Endodermal cell (in vitro differentiated cells): ENCODE measurements at regions not wholly inside any gene's neighbourhood (a gene's known extent, or its start where the extent isn't known, plus 50 kb on each side); places are given as distances from the start of the nearest gene placed in this dataset.

Experiments
- DNase-seq: peaks from one replicate; pipeline ENCODE4 v3.0.0-alpha.2; 2017
- H3K27ac ChIP-seq: 2 replicates; pipeline ENCODE4 v1.5.1; 2013; ENCODE audit warnings: mild to moderate bottlenecking, low read depth, low read length, moderate library complexity
- H3K27me3 ChIP-seq: 2 replicates; pipeline ENCODE4 v1.6.1; 2013; ENCODE audit warnings: mild to moderate bottlenecking, low read length, moderate library complexity; ENCODE audit not compliant: insufficient read depth, control insufficient read depth, poor library complexity, severe bottlenecking
- H3K36me3 ChIP-seq: 2 replicates; pipeline ENCODE4 v1.7.0; 2013; ENCODE audit warnings: mild to moderate bottlenecking, low read length, moderate library complexity; ENCODE audit not compliant: control insufficient read depth, insufficient read depth
- H3K4me1 ChIP-seq: one replicate; pipeline ENCODE4 v1.7.0; 2013; ENCODE audit warnings: low read length; ENCODE audit not compliant: control insufficient read depth, insufficient read depth
- H3K4me3 ChIP-seq: 2 replicates; pipeline ENCODE4 v1.5.1; 2013; ENCODE audit warnings: mild to moderate bottlenecking, low read length, moderate library complexity
- H3K9ac ChIP-seq: 2 replicates; pipeline ENCODE4 v1.6.1; 2013; ENCODE audit warnings: mild to moderate bottlenecking, low read length, moderate library complexity; ENCODE audit not compliant: poor library complexity, severe bottlenecking; ENCODE audit errors: extremely low read depth
- H3K9me3 ChIP-seq: 2 replicates; pipeline ENCODE4 v1.6.1; 2013; ENCODE audit warnings: mild to moderate bottlenecking, low read length, moderate library complexity; ENCODE audit not compliant: control insufficient read depth
- H3K27ac Mint-ChIP-seq: 2 replicates; pipeline ENCODE4 v1.8.0; 2020; ENCODE audit warnings: mixed read lengths
- H3K27me3 Mint-ChIP-seq: 2 replicates; pipeline ENCODE4 v1.8.0; 2021; ENCODE audit warnings: mild to moderate bottlenecking, mixed read lengths; ENCODE audit not compliant: insufficient read depth
- H3K36me3 Mint-ChIP-seq: 2 replicates; pipeline ENCODE4 v1.8.0; 2020; ENCODE audit warnings: low read depth, mixed read lengths
- H3K4me1 Mint-ChIP-seq: 2 replicates; pipeline ENCODE4 v1.8.0; 2020; ENCODE audit warnings: mixed read lengths
- H3K4me3 Mint-ChIP-seq: 2 replicates; pipeline ENCODE4 v1.8.0; 2020; ENCODE audit warnings: mild to moderate bottlenecking, moderate library complexity, mixed read lengths
- H3K9me3 Mint-ChIP-seq: 2 replicates; pipeline ENCODE4 v1.8.0; 2020; ENCODE audit warnings: mild to moderate bottlenecking, mixed read lengths
- CTCF ChIP-seq: fragments of 200-600 bp; sonication (generic); conservative IDR thresholded peaks from 2 replicates; pipeline ENCODE4 v1.5.0; 2021; ENCODE audit warnings: antibody characterized with exemption, mild to moderate bottlenecking
- WGBS, 2 experiments: methylation state at CpG; one replicate each; pipeline versions ENCODE4 v1.1.5 to v1.1.7; 2013; ENCODE audit warnings: missing lambda C conversion rate in 2 of 2, mixed read lengths in 1 of 2; ENCODE audit not compliant: insufficient coverage in 1 of 2, insufficient read length in 1 of 2; 5-methylcytosine and 5-hydroxymethylcytosine counted together

GRCh38 chr7:96915029-96915428, 90.3 kb upstream of the DLX6 start:
- Histone ChIP-seq H3K9me3 (no peaks in the 10 kb centered on the region), H3K36me3 (no peaks in the 10 kb centered on the region), H3K27me3 (no peaks in the 10 kb centered on the region), H3K9ac (no peak overlapping the region), H3K4me3 (no peak overlapping the region), H3K4me1 (no peaks in the 10 kb centered on the region), H3K27ac (no peak overlapping the region)
- Mint-ChIP-seq H3K27ac (no peak overlapping the region), H3K4me3 (no peak overlapping the region), H3K9me3 (no peaks in the 10 kb centered on the region), H3K36me3 (no peaks in the 10 kb centered on the region), H3K27me3 (peaks cover 2% of the 10 kb centered on the region), H3K4me1 (no peaks in the 10 kb centered on the region)
- no peak for DNase-seq
- WGBS, 2 experiments = 88% methylated on average over 1 of the region's 1 CpG; no CpG with 5 or more reads in 1 of the 2 experiments
- TF ChIP-seq CTCF = no peak

GRCh38 chr7:96920064-96920463, 85.3 kb upstream of the DLX6 start:
- Mint-ChIP-seq H3K27me3 (peaks cover 6% of the 10 kb centered on the region), H3K9me3 (no peaks in the 10 kb centered on the region), H3K27ac (no peak overlapping the region), H3K36me3 (no peaks in the 10 kb centered on the region), H3K4me3 (no peak overlapping the region), H3K4me1 (no peaks in the 10 kb centered on the region)
- TF ChIP-seq CTCF = no peak
- Histone ChIP-seq H3K4me1 (no peaks in the 10 kb centered on the region), H3K4me3 (no peak overlapping the region), H3K27me3 (no peaks in the 10 kb centered on the region), H3K9ac (no peak overlapping the region), H3K36me3 (no peaks in the 10 kb centered on the region), H3K9me3 (no peaks in the 10 kb centered on the region), H3K27ac (no peak overlapping the region)
- DNase-seq = no peak

GRCh38 chr7:96920713-96921112, 84.6 kb upstream of the DLX6 start:
- Histone ChIP-seq H3K9me3 (no peaks in the 10 kb centered on the region), H3K36me3 (no peaks in the 10 kb centered on the region), H3K9ac (no peak overlapping the region), H3K4me3 (no peak overlapping the region), H3K27ac (no peak overlapping the region), H3K4me1 (no peaks in the 10 kb centered on the region), H3K27me3 (no peaks in the 10 kb centered on the region)
- Mint-ChIP-seq H3K4me3 (no peak overlapping the region), H3K36me3 (no peaks in the 10 kb centered on the region), H3K9me3 (no peaks in the 10 kb centered on the region), H3K27me3 (peaks cover 6% of the 10 kb centered on the region), H3K27ac (no peak overlapping the region), H3K4me1 (no peaks in the 10 kb centered on the region)
- no peak for DNase-seq
- no peak for TF ChIP-seq CTCF
- WGBS, 2 experiments = 83 to 88% methylated on average over 1 of the region's 1 CpG
